ENCODE measurements at regions not wholly inside any gene's neighbourhood (a gene's known extent, or its start where the extent isn't known, plus 50 kb on each side); places are given as distances from the start of the nearest gene placed in this dataset. TPM values are rescaled to one million over a fixed set of nuclear protein-coding genes. Genes with fewer than 3 reads are reported as not detected.

Small RNA genes lying in the stretch of these regions (small RNA-seq; reads per million reads assigned to genes)
- gene RNU6-1236P: not detected
